Ramos (cell line): ENCODE measurements at regions not wholly inside any gene's neighbourhood (a gene's known extent, or its start where the extent isn't known, plus 50 kb on each side); places are given as distances from the start of the nearest gene placed in this dataset.

Experiments used
- in situ Hi-C: fragments of 300-500 bp; cut with MboI; formaldehyde crosslinking; loops from one replicate; pipeline ENCODE4 v1.14.3; 2022; ENCODE audit warnings: low sequenced_read_pairs; ENCODE audit not compliant: unreplicated experiment

- in situ Hi-C loops, result no loop called here
Measured at GRCh38 chr18:39685303-39685902, 2119.8 kb upstream of the CELF4 start.

- in situ Hi-C loops, result no loop called here
Measured at GRCh38 chr18:39681061-39681460, 2115.5 kb upstream of the CELF4 start.

- in situ Hi-C loops, result no loop called here
Measured at GRCh38 chr18:39675906-39676305, 2110.3 kb upstream of the CELF4 start.

GRCh38 chr18:39675368-39675767 lies 2109.8 kb upstream of the CELF4 start:
- in situ Hi-C loops, result no loop called here

- in situ Hi-C loops, result loop anchor here (25.0 kb wide), 1 partner anchor 90 kb away; no protein-coding TSS in a partner anchor
Measured at GRCh38 chr18:39672171-39672570, 2106.6 kb upstream of the CELF4 start.

- in situ Hi-C loops, result loop anchor here (25.0 kb wide), 1 partner anchor 94 kb away; no protein-coding TSS in a partner anchor
Measured at GRCh38 chr18:39667905-39668304, 2102.3 kb upstream of the CELF4 start.

- in situ Hi-C loops, result loop anchor here (25.0 kb wide), 1 partner anchor 96 kb away; no protein-coding TSS in a partner anchor
Measured at GRCh38 chr18:39666541-39666940, 2100.9 kb upstream of the CELF4 start.

- in situ Hi-C loops, result loop anchor here (25.0 kb wide), 1 partner anchor 100 kb away; no protein-coding TSS in a partner anchor
Measured at GRCh38 chr18:39661856-39662366, 2096.3 kb upstream of the CELF4 start.

GRCh38 chr18:39660141-39660540 lies 2094.5 kb upstream of the CELF4 start:
- in situ Hi-C loops, result loop anchor here (25.0 kb wide), 1 partner anchor 102 kb away; no protein-coding TSS in a partner anchor

GRCh38 chr18:39655341-39655740 lies 2089.7 kb upstream of the CELF4 start:
- in situ Hi-C loops, result loop anchor here (25.0 kb wide), 1 partner anchor 107 kb away; no protein-coding TSS in a partner anchor

GRCh38 chr18:39653221-39653620 lies 2087.6 kb upstream of the CELF4 start:
- in situ Hi-C loops, result loop anchor here (25.0 kb wide), 1 partner anchor 109 kb away; no protein-coding TSS in a partner anchor

- in situ Hi-C loops, result no loop called here
Measured at GRCh38 chr18:39648616-39649015, 2083.0 kb upstream of the CELF4 start.

- in situ Hi-C loops, result no loop called here
Measured at GRCh38 chr18:39647627-39648534, 2082.3 kb upstream of the CELF4 start.

- in situ Hi-C loops, result no loop called here
Measured at GRCh38 chr18:39638224-39638623, 2072.6 kb upstream of the CELF4 start.

GRCh38 chr18:39636931-39637330 lies 2071.3 kb upstream of the CELF4 start:
- in situ Hi-C loops, result no loop called here

- in situ Hi-C loops, result no loop called here
Measured at GRCh38 chr18:39635966-39636365, 2070.4 kb upstream of the CELF4 start.

GRCh38 chr18:39635192-39635591 lies 2069.6 kb upstream of the CELF4 start:
- in situ Hi-C loops, result no loop called here

- in situ Hi-C loops, result no loop called here
Measured at GRCh38 chr18:39627936-39628335, 2062.3 kb upstream of the CELF4 start.

- in situ Hi-C loops, result no loop called here
Measured at GRCh38 chr18:39624961-39625360, 2059.4 kb upstream of the CELF4 start.

- in situ Hi-C loops, result no loop called here
Measured at GRCh38 chr18:39622431-39622830, 2056.8 kb upstream of the CELF4 start.
